ENCODE measurements at regions not wholly inside any gene's neighbourhood (a gene's known extent, or its start where the extent isn't known, plus 50 kb on each side); places are given as distances from the start of the nearest gene placed in this dataset.

DNA sequence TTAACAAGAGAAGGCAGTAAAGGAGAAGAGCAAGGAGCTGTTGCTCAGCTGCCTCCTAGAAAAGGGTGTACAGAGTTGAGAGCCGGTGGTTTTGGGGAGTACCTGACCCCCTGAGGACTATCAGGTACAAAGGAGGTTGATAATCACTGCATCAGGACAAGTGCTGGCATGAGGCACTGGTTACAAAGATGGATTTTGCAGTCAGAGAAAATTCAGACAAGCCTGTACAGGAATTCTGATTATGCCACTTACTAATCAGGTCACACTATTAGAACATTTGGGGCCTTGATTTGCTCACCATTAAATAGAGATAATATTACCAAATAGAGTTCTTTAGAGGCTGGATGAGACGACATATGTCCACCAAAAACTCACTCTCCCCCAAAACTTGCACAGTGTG, 450.9 kb upstream of the TMPO start:
- DNase-seq = no peak

DNA sequence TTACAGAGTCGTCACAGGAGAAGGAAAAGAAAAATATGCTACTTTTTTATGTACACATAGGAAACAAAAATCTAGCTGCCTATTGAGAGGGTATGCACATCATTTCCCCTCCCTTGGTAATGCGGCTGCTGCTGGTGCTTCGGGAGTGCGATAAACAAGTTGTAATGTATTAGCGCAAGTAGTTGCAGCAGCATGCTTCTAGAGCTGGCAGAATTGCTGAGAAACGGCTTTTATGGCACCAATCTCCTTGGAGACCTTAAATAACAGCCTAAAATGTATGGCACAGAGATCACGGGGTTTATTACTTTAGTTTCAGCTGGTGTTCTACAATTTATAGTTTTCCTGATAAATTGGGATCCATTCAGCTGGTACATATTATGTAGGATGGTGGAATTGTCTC, 447.6 kb upstream of the TMPO start:
- DNase-seq = no peak

DNA sequence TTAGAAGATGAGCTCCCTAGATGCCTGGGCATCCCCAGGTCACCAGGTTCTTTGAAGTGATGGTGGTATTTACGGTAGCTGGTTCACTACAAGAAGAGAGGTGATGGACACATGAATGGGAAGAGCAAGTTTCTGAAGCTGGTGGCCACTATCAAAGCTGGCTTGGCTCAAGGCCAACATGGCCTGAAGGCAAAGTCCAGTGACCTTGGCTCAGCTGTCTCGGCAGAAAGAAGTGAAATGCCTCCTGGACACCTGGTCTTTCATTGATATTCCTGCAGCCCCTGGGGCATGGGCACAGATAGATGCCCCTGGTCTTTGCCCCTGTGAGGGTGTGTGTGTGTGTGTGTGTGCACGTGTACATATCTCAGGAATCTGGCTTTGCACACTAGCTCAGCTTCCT, 441.8 kb upstream of the TMPO start:
- DNase-seq = no peak

DNA sequence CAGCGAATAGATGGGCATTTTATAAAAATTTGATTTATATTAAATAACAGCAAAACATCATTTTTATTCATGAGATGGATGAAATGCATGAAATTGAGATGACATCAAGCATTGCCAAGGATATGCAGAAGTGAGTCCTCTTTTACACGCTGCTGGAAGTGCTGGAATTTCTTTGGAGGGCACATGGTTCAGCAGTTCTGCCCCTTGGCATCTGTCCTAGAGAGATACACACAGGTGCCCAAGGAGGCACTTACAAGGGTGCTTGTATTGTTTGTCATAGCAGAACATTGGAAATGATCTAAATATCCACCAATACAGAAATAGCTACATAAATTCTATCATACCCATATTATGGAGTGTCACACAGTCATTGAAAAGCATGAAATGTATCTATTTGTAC, 441.1 kb upstream of the TMPO start:
- no peak for DNase-seq

- no peak for DNase-seq
These were observed 431.0 kb upstream of the TMPO start for GRCh38 chr12:98084391-98084790.

DNA sequence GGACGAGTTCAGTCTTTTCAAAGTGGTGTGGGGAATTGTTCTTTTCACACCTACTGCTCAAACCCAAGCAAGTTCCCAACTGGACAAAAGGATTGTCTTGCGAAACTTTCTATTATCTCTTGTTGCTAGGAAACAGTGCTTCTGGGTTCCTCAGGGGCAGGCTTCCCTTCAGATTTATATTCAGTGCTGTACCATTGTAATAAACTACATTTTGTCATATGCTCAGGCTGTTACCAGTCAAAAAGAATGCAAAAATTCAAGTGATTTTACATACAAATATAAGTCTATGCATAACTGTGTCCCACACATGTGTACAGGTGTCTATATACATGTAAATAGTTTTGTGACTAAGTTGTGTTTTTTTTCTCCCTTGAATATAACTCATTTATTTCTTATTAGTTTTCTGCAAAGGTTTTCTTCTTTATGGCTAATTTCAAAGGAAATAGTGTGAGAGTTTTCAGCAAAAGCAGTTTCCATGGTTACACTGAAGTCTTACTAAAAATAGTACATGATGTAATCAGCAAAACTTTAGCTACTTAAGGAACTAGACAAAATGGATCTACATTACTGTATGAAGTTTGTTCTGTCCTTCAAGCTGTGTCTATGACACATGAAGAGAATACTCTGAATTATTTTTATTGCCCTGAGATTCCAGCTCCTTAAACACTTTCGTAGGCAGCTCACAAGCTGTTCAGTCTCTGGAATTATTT, 430.2 kb upstream of the TMPO start:
- DNase-seq = no peak

DNA sequence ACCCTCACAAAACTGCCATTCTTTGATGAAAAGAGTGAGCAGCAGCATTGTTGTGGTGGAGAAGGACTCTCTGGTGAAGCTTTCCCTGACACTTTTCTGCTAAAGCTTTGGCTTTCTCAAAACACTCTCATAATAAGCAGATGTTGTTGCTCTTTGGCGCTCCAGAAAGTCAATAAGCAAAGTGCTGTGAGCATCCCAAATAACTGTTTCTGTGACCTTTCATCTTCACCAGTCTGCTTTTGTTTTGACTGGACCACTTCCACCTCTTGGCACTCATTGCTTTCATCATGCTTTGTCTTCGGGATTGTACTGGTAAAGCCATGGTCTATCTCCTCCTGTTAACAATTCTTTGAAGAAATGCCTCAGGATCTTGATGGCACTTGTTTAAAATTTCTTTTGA, 424.7 kb upstream of the TMPO start:
- DNase-seq = no peak

- no peak for DNase-seq
These were observed 419.0 kb upstream of the TMPO start for GRCh38 chr12:98096436-98096835.

- no peak for DNase-seq
These were observed 409.2 kb upstream of the TMPO start for GRCh38 chr12:98106031-98106683.

DNA sequence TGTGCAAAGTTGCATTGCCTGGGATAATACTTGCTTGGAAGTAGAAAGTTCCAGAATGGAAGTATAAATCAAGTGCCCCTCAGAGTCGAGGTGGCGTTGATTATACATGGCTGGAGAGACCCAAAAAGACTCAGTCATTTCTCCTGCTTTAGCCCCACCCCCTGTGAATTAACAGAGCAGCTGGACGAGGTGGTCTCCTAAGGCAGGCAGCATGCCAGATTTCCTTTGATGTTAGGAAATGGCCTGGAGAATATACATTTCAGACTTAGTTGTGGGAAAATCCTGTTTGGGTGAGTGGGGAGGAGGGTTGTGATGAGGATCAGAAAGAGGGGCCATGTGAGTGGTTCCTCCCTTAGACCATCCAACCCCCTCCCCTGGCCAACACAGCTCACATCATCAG, 406.1 kb upstream of the TMPO start:
- DNase-seq = no peak

DNA sequence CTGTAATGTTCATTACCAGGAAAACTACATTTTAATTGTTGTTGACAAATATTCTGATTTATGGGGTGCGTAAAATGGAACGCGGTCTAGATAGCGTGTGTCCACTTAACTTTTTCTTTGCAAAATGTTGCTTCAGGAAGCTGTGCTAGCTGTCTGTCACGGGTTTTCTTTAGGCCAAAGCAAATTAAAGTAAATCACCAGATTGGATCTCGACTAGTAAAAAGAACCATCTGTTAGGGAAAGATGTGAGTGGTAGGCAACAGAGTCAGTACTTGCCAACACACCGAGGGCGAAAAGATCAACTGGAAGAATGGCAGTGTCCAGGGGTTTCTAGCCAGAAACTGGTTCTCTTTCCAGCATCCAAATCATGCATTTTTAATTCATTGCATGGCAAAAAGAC, 404.9 kb upstream of the TMPO start:
- no peak for DNase-seq

- no peak for DNase-seq
These were observed 401.8 kb upstream of the TMPO start for GRCh38 chr12:98113548-98113947.

- DNase-seq = no peak
These were observed 393.4 kb upstream of the TMPO start for GRCh38 chr12:98121963-98122362.

GRCh38 chr12:98123021-98123461, 392.3 kb upstream of the TMPO start:
- peak; percentile 3 for DNase-seq

DNA sequence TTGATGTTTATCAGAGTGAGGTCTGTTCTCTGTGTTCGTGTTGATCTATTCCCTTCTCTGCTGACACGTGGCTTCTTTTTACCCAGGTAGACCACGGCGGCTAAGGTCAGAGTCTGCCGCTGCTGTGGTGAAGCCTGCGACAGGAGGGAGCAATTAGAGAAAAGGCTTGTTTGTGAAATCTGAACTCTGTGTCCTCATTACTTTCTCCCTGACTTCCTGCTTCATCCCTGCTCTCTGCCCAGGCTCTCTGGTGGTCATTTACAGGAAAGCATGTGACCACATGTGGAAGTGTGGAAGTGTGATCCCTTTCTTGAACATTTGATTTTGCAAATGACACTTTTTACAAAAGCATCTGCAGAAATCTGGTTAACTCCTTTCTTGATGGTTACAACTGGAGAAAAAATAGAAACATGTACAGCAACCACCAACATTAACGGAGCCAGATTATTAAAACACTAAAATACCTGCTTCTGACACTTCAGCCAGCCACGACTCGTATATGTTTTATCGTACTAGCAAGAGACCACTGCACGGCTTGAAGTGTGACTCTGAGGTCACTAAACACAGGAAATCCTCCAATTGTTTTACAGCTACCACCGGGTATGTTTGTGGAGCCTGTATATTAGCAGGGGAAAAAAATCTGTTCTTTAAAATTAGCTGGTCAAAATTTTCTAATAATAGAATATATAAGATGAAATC, 388.6 kb upstream of the TMPO start:
- DNase-seq = peak; percentile 4

DNA sequence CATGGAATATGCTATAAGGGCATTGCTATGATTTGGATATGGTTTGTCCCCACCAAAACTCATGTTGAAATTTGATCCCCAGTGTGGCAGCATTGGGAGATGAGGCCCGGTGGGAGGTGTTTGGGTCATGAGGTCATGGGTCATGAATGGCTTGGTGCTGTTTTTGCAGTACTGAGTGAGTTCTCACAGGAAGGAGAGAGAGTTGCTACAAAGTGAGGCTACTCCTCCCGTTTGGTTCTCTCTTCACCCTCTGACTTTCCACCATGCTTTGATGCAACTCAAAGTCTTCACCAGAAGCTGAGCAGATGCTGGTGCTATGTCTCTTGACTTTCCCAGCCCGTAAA, 388.1 kb upstream of the TMPO start:
- DNase-seq = no peak

GRCh38 chr12:98127854-98128253, 387.5 kb upstream of the TMPO start:
- DNase-seq = no peak

- DNase-seq = no peak
These were observed 378.8 kb upstream of the TMPO start for GRCh38 chr12:98136544-98136943.

DNA sequence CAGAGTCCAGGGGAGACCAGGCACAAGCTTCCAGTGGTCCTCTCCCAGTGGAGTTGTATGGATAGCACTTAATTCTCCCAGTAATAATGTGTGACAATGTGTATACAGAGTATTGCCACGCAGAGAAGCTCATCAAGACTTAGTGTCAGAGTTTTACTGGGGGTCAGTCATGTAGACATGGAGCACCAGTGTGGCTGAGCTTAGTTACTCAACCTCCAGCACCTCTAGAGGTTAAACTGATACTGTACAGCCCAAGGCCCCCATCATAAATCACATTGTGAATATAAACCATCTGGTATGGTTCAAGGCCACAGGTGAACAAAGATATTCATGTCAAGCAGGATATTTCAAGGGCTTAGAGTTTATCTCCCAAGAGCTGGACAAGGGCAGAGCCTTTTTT, 378.1 kb upstream of the TMPO start:
- DNase-seq = no peak

GRCh38 chr12:98144953-98145352, 370.4 kb upstream of the TMPO start:
- no peak for DNase-seq

DNA sequence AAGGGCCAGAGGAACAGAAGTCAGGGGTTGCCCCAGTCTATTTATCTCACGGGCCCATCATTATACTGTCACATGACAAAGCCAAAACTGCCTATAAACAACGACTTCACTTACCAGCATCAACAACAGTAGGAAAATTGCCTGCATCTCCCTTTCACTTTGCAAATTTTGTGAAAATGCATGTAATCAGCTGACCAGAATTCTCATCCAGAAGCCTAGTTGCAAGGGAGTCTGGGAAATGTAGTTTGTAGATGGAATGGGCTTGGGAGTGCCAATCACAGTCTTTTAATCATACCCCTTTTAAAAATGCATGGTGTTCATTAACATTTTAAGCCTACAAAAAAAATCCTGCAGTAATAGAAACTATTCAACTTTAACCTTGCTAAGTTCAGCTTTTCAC, 369.3 kb upstream of the TMPO start:
- no peak for DNase-seq

DNA sequence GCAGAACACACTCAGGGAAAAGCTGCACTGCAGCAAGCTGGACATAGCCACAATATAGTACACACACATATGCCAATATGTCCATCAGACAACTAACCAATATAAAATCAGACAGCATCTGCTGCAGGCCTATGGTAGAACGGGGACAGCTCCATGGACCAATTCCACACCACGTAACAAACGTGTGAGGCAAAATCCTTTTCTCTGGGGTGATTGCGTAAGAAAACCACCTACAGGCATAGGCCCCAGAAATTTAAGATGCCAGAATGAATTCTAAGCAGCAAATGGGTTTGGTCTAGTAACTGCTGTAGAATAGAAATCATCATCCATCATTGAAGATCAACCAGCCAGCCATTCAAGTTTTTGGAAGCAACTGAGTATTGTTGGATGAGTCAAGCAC, 368.9 kb upstream of the TMPO start:
- no peak for DNase-seq

DNA sequence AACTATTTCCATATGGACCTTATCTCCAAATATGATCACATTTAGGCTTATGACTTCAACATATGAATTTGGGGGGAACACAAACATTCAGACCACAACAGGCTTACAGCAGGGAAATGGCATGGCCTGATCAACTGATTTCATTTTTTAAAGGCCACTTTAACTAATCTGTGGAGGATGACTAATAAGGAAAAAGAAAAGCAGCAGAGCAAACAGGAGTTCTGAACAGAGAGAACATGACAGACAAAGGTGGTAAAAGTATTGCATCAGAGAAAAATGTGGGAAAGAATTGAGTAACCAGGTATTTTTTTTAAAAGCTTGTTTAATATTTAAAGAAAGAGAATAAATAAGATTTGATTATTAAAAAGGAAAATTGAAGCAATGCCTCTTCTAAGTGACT, 366.1 kb upstream of the TMPO start:
- DNase-seq = no peak

- no peak for DNase-seq
These were observed 365.6 kb upstream of the TMPO start for GRCh38 chr12:98149691-98150210.

All from skin of body (tissue), 1 donor.